DND-41 (cell line): ENCODE measurements at regions not wholly inside any gene's neighbourhood (a gene's known extent, or its start where the extent isn't known, plus 50 kb on each side); places are given as distances from the start of the nearest gene placed in this dataset.
"Not testable (repeated sequence)": the region's sequence is repeated elsewhere in the genome, so short reads cannot be mapped to it uniquely, and the experiment has no call there.

Source experiments
- EZH2 ChIP-seq: IDR thresholded peaks from 3 replicates; pipeline ENCODE4 v1.6.1; 2012; ENCODE audit warnings: borderline replicate concordance, low read depth, mild to moderate bottlenecking, moderate library complexity, low read length, inconsistent platforms; ENCODE audit not compliant: severe bottlenecking
- TF ChIP-seq, protein P1 (sequence below): IDR thresholded peaks from 2 replicates; pipeline ENCODE4 v1.5.1; 2012; ENCODE audit warnings: borderline replicate concordance, low read length, moderate library complexity, mild to moderate bottlenecking; ENCODE audit not compliant: poor library complexity, severe bottlenecking; ENCODE audit errors: extremely low read depth

DNA sequence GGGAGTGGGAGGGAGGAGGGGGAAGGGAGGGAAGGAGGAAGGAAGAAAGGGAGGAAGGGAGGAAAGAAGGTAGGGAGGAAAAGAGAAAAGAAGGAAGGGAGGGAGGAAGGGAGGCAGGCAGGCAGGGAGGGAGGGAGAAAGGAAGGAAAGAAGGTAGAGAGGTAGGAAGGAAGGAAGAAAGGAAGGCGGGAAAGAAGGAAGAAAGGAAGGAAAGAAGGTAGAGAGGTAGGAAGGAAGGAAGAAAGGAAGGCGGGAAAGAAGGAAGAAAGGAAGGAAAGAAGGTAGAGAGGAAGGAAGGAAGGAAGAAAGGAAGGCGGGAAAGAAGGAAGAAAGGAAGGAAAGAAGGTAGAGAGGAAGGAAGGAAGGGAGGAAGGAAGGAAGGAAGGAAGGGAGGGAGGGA lies 840.3 kb upstream of the ROBO1 start:
- TF ChIP-seq, protein P1, sequence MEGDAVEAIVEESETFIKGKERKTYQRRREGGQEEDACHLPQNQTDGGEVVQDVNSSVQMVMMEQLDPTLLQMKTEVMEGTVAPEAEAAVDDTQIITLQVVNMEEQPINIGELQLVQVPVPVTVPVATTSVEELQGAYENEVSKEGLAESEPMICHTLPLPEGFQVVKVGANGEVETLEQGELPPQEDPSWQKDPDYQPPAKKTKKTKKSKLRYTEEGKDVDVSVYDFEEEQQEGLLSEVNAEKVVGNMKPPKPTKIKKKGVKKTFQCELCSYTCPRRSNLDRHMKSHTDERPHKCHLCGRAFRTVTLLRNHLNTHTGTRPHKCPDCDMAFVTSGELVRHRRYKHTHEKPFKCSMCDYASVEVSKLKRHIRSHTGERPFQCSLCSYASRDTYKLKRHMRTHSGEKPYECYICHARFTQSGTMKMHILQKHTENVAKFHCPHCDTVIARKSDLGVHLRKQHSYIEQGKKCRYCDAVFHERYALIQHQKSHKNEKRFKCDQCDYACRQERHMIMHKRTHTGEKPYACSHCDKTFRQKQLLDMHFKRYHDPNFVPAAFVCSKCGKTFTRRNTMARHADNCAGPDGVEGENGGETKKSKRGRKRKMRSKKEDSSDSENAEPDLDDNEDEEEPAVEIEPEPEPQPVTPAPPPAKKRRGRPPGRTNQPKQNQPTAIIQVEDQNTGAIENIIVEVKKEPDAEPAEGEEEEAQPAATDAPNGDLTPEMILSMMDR = not testable (repeated sequence)
- TF ChIP-seq EZH2 = not testable (repeated sequence)
